Ascending aorta (tissue), 2 donors: ENCODE measurements at regions not wholly inside any gene's neighbourhood (a gene's known extent, or its start where the extent isn't known, plus 50 kb on each side); places are given as distances from the start of the nearest gene placed in this dataset.

Experiments used
- DNase-seq, 2 donors: peaks; one replicate each; pipeline ENCODE4 v3.0.0-alpha.2; 2019; ENCODE audit warnings: low spot score in 2 of 2
- H3K27ac ChIP-seq, 2 donors: fragments of 200-600 bp; sonication (generic); one replicate each; pipeline ENCODE4 v1.5.1; 2016 to 2017; ENCODE audit warnings: mild to moderate bottlenecking in 1 of 2
- H3K27me3 ChIP-seq: fragments of 200-600 bp; sonication (generic); one replicate; pipeline ENCODE4 v1.5.1; 2017
- H3K36me3 ChIP-seq, 2 donors: fragments of 200-600 bp; sonication (generic); one replicate each; pipeline ENCODE4 v1.5.1; 2016
- H3K4me1 ChIP-seq, 2 donors: fragments of 200-600 bp; sonication (generic); one replicate each; pipeline ENCODE4 v1.5.1; 2016 to 2017; ENCODE audit warnings: mild to moderate bottlenecking in 1 of 2
- H3K4me3 ChIP-seq, 2 donors: fragments of 200-600 bp; sonication (generic); one replicate each; pipeline ENCODE4 v1.5.1; 2016 to 2017; ENCODE audit warnings: mild to moderate bottlenecking in 1 of 2
- H3K9me3 ChIP-seq, 2 donors: fragments of 200-600 bp; sonication (generic); one replicate each; pipeline ENCODE4 v1.5.1; 2016
- intact Hi-C: fragments of 100-400 bp; cut with DNase I; formaldehyde crosslinking; loops from one replicate; pipeline ENCODE4 v1.15.1; 2023
- TF ChIP-seq, protein P1 (sequence below), 3 experiments: fragments of 200-600 bp in 2 of 3; fragments of 450-650 bp in 1 of 3; sonication (generic) in 2 of 3; IDR thresholded peaks; one replicate each; pipeline ENCODE4 v1.5.1; 2016 to 2019; ENCODE audit warnings: antibody characterized with exemption in 3 of 3, mild to moderate bottlenecking in 1 of 3, moderate library complexity in 1 of 3

DNA sequence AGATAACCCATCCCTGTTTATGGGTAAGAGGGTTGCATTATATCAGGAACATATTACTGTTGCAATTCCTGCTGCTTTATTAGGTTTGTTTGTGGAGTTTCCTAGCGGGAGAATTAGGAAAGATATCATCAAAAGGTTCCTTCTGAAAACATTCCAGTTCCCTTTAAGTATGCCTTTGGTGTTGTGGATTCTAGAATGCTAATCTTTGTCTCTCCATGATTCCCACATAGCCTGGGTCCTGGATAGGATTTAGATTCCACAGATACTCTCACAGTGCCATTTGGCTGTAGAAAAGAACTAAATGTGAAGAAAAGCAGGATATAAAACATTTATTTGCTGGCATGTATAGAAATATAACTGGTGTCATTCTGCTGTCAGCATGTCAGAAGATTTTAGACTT is 338.7 kb downstream of the PCDH18 start:
- intact Hi-C loops = no loop called here
- no peak for DNase-seq
- H3K4me1 ChIP-seq = no peaks in the 10 kb centered on the region
- no peaks in the 10 kb centered on the region for H3K27me3 ChIP-seq
- TF ChIP-seq, protein P1, sequence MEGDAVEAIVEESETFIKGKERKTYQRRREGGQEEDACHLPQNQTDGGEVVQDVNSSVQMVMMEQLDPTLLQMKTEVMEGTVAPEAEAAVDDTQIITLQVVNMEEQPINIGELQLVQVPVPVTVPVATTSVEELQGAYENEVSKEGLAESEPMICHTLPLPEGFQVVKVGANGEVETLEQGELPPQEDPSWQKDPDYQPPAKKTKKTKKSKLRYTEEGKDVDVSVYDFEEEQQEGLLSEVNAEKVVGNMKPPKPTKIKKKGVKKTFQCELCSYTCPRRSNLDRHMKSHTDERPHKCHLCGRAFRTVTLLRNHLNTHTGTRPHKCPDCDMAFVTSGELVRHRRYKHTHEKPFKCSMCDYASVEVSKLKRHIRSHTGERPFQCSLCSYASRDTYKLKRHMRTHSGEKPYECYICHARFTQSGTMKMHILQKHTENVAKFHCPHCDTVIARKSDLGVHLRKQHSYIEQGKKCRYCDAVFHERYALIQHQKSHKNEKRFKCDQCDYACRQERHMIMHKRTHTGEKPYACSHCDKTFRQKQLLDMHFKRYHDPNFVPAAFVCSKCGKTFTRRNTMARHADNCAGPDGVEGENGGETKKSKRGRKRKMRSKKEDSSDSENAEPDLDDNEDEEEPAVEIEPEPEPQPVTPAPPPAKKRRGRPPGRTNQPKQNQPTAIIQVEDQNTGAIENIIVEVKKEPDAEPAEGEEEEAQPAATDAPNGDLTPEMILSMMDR (IDR thresholded peaks at IDR 0.05) = no peak
- no peak overlapping the region for H3K4me3 ChIP-seq
- H3K27ac ChIP-seq = no peak overlapping the region
- no peaks in the 10 kb centered on the region for H3K36me3 ChIP-seq
- no peaks in the 10 kb centered on the region for H3K9me3 ChIP-seq

DNA sequence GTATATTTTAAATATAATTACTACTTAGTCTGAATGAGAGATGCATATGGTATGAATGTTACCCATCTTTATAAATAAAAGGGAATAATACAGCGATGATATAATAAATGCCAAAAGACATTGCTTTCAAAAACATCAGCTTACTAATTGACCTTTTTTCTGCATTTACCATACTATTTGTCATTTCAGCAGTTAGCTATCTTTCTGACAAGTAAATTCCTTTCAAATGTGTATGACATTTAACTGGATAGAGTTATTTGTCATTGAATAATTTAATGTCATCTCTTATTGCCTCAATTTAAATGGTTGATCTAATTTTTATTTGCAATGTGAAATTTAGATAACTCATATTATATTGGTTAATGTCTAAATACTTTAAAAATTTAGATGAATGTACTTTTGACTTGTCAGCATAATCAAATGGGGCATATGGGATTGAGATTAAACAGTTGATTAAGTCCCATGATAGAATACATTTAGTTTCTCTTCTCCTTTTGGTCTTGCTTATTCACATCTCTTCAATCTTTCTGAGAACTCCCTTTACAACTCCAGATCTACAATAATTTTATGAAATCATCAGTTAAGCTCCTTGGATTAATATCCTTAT is 350.9 kb downstream of the PCDH18 start:
- no peak for DNase-seq
- H3K4me1 ChIP-seq = no peaks in the 10 kb centered on the region
- H3K36me3 ChIP-seq = no peaks in the 10 kb centered on the region
- no peaks in the 10 kb centered on the region for H3K9me3 ChIP-seq
- TF ChIP-seq, protein P1 (IDR thresholded peaks at IDR 0.05) = no peak
- no peaks in the 10 kb centered on the region for H3K27me3 ChIP-seq
- H3K27ac ChIP-seq = no peak overlapping the region
- no peak overlapping the region for H3K4me3 ChIP-seq
- intact Hi-C loops = no loop called here

DNA sequence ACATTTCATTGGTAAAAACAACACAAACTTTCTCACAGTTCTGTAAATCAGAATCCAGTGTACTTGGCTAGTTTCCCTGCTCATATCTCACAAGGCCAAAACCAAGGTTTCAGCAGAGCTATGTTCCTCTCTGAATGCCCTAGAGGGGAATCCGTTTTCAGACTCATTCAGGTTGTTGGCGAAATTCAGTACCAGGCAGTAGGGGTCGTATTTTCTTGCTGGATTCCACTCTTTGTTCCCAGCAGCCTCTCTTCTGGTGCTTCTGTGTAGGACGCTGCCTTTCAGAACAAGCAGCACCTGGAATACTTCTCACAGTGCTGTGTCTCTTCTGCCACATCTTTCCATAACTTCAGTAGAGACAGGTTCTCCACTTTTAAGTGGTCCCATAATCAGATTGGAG is 351.9 kb downstream of the PCDH18 start:
- Histone ChIP-seq H3K4me3 (no peak overlapping the region), H3K9me3 (no peaks in the 10 kb centered on the region), H3K4me1 (no peaks in the 10 kb centered on the region), H3K36me3 (no peaks in the 10 kb centered on the region), H3K27ac (no peak overlapping the region), H3K27me3 (no peaks in the 10 kb centered on the region)
- TF ChIP-seq, protein P1 (IDR thresholded peaks at IDR 0.05) = no peak
- no peak for DNase-seq
- intact Hi-C loops = no loop called here

DNA sequence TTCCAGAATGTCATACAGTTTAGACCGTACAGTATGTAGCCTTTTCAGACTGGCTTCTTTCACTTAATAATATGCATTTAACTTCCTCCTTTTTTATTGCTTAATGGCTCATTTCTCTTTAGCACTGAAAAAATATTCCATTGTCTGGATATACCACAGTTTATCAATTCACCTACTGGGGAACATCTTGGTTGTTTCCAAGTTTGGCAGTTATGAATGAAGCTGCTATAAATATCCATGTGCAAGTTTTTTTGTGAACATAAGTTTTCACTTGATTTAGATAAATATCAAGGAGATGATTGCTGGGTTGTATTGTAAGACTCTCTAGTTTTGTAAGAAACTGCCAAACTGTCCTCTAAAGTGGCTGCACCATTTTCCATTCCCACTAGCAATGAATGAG is 375.5 kb downstream of the PCDH18 start:
- DNase-seq = no peak
- Histone ChIP-seq H3K4me3 (no peak overlapping the region), H3K4me1 (no peaks in the 10 kb centered on the region), H3K9me3 (no peaks in the 10 kb centered on the region), H3K36me3 (no peaks in the 10 kb centered on the region), H3K27ac (no peak overlapping the region), H3K27me3 (no peaks in the 10 kb centered on the region)
- TF ChIP-seq, protein P1 (IDR thresholded peaks at IDR 0.05) = no peak
- intact Hi-C loops = no loop called here

DNA sequence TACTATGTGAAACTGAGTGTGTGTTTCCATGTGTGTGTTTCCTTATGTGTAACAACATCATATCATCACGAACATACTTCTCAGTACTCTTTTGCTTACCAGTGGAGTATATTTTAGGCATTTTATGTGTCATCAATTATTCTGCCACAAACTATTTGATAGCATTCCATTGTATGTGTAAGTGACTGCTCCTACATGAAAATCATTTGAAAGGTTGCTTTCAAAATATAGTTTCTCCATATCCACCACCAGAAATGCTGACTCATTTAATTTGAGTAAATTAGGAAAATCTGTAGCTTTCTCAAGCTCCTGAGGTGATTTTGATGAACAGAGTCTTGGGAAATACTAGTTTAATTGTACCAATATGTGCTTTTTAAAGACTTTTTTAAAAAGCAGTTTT is 376.2 kb downstream of the PCDH18 start:
- H3K27ac ChIP-seq = no peak overlapping the region
- DNase-seq = no peak
- intact Hi-C loops = no loop called here

More for the DNA sequence above, 376.2 kb downstream of the PCDH18 start:
- H3K4me1 ChIP-seq = no peaks in the 10 kb centered on the region
- no peaks in the 10 kb centered on the region for H3K27me3 ChIP-seq
- TF ChIP-seq, protein P1 (IDR thresholded peaks at IDR 0.05) = no peak
- no peaks in the 10 kb centered on the region for H3K9me3 ChIP-seq
- H3K36me3 ChIP-seq = no peaks in the 10 kb centered on the region
- no peak overlapping the region for H3K4me3 ChIP-seq
